GM18873 (cell line): ENCODE measurements at regions not wholly inside any gene's neighbourhood (a gene's known extent, or its start where the extent isn't known, plus 50 kb on each side); places are given as distances from the start of the nearest gene placed in this dataset.

Experiments used
- ATAC-seq: cut with Tn5 transposase; IDR thresholded peaks from one replicate; pipeline ENCODE4 v1.9.1; 2021; ENCODE audit warnings: mild to moderate bottlenecking, moderate library complexity, moderate number of reproducible peaks; ENCODE audit not compliant: unreplicated experiment, low FRiP score

- ATAC-seq: no peak
Observed at GRCh38 chr3:116767726-116768125, 58.1 kb downstream of the TUSC7 start.

DNA sequence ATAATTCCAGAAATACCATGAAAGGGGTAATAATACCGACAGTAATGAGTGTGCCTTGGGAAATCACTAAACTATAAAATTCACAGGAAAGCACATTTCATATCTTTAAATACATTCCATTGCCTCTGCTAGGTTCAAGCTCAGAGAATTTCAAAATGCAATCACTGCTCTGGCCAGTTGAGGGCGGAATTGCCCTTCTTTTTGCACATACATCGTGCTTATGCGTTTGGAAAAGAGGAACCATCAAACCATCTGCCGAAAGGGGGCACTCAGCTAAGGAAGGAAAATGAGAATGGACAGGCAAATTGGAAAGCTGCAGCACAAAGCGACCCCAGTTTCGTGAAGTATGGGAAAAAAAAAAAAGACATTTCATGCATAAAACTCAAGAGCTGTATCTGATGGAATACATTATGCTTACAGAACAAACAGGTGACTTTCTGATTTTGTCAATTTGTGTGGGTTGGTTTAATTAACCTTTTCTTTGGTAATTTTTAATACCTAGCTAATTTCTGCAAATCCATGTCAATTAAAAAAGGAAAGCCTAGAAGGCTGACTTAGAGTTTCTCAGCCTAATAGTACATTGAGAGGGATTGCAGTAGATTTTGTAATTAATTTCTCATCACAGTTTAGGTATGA lies 61.4 kb downstream of the TUSC7 start:
- peak; percentile 98 for ATAC-seq

- no peak for ATAC-seq
Observed at GRCh38 chr3:116776880-116777785, 67.6 kb downstream of the TUSC7 start.

GRCh38 chr3:116785226-116785625 lies 75.6 kb downstream of the TUSC7 start:
- no peak for ATAC-seq

DNA sequence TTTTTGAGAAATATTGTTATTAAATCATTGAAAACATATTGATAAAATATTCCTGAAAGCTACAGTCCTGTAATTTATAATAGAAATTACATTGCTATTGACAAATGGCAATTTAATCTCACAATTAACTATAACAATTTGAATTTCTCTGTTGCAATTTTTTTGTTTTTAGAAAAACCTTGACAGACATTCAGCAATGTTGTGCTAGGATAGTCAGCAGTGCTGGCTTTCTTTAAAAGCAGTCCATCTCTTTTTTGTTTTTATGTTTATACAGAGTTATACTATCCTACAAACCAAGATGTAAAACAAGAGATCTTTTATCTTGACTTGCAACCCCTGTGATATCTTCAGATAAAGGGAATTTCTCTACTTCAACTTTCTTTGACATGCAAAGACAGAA lies 93.1 kb downstream of the TUSC7 start:
- ATAC-seq: no peak

DNA sequence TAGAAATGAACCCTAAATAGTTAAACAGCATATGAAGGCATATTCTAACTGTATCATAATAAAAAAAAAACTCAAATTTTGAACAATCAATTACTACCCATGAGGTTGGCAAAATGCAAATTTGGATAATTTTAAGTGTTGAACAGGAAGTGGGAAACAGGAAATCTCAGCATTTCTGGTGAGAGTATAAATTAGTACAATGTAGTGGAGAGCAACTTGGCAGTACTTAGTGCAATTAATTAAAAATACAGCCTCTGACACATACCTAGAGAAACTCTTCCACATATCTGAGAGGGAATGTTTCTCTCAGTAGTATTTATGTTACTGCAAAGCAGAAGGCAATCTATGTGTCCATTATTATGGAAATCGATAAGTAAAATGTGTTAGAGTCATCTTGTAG lies 96.8 kb downstream of the TUSC7 start:
- ATAC-seq: no peak

DNA sequence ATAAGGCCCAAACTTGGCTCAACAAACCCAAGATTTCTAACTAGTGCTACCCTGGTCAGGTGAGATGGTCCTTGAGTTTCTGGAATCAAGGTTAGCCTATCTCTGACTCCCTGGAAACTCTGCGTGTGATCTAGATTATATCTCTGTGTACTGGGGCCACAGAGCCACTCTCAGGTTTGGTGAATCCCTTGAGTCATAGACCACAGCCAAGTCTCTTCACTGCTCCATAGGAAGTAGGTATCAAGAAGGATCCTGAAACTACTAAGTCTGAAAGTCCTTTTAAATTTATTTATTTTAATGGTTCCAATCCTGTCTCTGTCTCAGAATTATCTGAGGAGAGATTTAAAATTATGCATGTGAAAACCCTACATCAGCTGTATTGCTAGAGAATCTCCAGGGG lies 99.1 kb downstream of the TUSC7 start:
- ATAC-seq: no peak

- ATAC-seq: no peak
Observed at GRCh38 chr3:116809208-116809607, 99.6 kb downstream of the TUSC7 start.

GRCh38 chr3:116811754-116812153 lies 102.2 kb downstream of the TUSC7 start:
- no peak for ATAC-seq

DNA sequence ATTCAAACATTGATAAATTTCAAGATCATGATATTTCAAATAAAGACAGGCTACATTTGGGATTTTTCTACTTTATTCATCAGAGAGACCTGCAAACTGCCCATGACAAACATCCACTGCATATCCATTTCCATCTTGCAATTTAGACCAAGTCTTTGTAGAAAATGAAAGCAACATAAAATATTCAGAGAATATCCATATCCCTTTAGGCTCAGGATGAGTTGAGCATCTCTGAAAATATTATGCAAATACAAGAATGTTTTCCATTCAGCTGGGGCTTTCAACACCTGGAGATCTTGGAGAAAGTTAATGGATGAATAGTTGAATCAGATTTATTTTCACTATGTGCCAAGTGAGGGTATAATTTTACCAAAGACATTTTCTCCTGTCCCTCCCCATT lies 103.4 kb downstream of the TUSC7 start:
- no peak for ATAC-seq

DNA sequence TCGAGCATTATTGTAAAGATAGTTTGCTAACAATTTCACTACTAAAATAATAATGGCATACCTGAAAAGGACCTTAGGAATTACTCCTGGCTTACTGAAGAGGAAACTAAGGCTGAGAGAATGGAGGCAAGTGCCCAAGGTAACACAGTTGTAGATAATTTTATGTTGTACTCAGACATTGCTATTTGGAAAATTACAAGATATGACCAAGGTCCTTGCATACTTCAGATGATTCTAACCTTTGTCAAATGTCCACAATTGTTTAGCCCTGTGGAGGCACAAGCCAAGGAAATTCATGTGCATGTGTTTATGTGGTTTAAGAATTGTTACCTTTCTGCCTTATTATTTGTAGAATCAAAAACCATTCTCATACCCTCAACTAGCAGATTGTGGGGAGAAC lies 105.7 kb downstream of the TUSC7 start:
- no peak for ATAC-seq

DNA sequence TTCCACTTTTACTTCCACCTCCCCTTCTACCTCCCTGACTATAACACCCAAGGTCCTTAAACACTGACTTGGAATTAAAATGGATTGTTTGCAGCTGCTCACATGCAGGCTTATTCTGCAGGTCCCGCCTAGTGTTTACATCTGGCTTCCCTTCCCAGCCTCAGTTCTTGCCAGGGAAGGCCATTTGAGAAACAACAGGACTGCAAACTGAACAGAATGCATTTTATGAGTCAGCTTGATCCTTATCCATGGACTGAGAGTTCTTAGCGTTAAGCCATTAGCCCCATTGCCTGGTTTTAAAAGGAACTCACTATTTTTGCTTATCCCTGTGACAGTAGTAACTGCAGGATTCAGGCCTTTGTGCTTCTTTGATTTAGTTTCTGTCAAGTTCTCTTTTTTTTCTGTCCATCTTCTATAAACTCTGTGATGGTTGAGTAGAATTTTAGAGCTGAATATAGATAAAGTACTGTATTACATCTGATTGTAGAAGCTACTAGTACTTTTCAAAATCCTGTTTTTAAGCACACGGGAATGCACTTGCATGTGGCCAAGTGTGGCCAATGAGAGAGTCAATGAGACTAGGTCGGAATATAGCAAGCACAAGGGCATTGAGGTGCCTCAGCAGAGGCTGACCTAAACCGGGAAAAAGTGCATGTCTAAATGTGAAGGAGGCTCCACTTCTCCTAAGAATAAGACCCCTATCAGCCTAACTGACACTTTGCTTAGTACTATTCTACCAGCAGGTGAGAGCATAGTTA lies 106.4 kb downstream of the TUSC7 start:
- no peak for ATAC-seq

GRCh38 chr3:116821371-116821770 lies 111.8 kb downstream of the TUSC7 start:
- no peak for ATAC-seq

DNA sequence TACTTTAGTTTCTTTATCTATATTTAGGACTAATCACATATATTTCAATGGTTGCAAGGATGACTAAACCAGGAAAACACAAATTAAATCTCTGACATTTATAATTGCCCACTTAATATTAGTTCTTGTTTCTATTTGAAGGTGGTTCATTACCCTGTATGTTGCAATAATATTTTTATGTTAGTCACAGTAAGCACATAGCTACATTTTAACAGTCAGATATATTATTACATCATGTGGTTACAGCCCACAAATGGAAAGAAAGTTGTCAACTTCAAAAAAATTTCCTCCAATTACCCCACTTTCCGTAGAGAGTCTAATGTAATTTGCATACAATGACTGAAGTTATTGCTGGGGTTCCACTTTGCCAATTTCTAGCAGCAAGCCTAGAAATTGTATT lies 114.6 kb downstream of the TUSC7 start:
- no peak for ATAC-seq

DNA sequence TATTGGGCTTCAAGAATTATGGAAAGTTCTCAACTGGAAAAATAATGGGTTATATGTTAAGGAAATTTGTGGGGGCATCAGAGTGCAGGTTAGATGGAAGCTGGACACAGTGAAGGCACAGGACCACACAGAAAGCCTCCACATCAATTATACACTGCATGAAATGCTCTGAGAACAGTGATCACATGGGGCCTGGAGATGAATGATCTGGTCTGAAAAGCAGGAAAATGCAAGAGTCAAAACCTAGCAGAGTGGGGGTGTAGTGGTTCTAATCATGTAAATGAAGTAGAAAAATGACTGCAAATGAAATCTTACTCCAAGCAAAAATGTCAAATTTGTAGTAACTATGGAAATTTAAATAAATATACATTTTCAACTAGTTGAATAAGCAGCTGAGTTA lies 123.6 kb downstream of the TUSC7 start:
- no peak for ATAC-seq

DNA sequence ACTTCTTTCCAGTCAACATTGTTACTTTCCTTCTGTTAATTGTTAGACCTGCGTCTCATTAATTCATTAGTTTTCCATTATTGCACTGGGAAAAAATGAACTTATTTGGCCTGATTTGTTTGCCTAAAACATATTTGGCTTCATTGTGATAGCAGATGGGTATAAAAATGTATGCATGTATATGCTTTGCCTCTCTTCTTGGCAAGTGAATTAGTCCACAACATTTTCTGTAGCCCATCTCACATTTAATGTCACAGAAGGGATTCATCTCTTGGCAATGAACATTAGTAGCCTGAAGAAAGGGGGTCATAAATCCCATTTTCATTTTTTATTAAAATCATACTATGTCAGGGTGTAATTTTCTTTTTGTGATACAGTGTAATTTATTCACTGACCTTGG lies 125.2 kb downstream of the TUSC7 start:
- ATAC-seq: no peak

GRCh38 chr3:116835658-116836057 lies 126.1 kb downstream of the TUSC7 start:
- no peak for ATAC-seq

DNA sequence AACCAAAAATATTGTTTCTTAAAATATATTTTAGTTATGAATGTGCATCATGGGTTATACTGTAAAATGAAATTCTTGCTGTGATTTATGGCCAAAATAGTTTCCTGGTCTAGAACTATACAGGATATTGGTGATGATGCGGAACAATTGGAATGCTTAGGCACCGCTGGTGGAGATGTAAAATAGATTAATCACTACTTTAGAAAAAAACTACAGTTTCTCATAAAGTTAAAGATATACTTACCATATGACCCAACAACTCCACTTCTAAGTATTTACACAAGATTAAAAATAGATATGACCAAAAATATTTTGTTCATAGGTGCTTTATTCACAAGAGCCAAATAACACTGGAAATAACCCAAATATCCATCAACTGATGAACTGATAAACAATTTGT lies 126.7 kb downstream of the TUSC7 start:
- no peak for ATAC-seq

- ATAC-seq: no peak
Observed at GRCh38 chr3:116837483-116837882, 127.9 kb downstream of the TUSC7 start.

GRCh38 chr3:116841003-116841735 lies 131.6 kb downstream of the TUSC7 start:
- no peak for ATAC-seq
